ENCODE measurements at regions not wholly inside any gene's neighbourhood (a gene's known extent, or its start where the extent isn't known, plus 50 kb on each side); places are given as distances from the start of the nearest gene placed in this dataset.

GRCh38 chr1:87863317-87863716, 534.6 kb downstream of the LMO4 start (continued):
- TF ChIP-seq BACH2 (CRISPR knock-in tag; IDR thresholded peaks at IDR 0.05; ENCODE audit: borderline replicate concordance) (no peak), RARB (CRISPR knock-in tag; IDR thresholded peaks at IDR 0.05) (no peak), TCF4 (CRISPR knock-in tag; IDR thresholded peaks at IDR 0.05; ENCODE audit: borderline replicate concordance) (no peak), TOX (CRISPR knock-in tag; IDR thresholded peaks at IDR 0.05; ENCODE audit: borderline replicate concordance) (no peak)

DNA sequence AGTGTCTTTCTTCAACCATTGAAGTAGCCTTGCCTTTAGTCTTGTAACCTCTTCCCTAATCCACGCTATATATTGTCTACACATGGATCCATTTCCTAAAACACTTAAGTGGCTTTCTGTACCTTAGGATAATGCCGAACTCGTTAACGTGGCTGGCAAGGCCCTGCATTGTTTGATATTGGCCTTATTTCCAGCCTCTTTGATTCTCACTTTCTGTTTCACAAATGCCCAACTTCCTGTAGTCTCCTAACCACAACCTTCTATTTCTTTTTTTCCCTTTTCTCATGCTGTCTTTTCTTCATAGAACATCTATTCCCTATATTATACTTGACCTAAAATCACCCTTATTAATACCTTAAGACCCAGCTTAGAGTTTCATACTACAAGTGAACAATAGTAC, 536.0 kb downstream of the LMO4 start:
- TF ChIP-seq CSDC2 (CRISPR knock-in tag; IDR thresholded peaks at IDR 0.05) (no peak), ZFP30 (CRISPR knock-in tag; IDR thresholded peaks at IDR 0.05) (no peak), SNAI2 (CRISPR knock-in tag; IDR thresholded peaks at IDR 0.05) (no peak), TOX (CRISPR knock-in tag; IDR thresholded peaks at IDR 0.05; ENCODE audit: borderline replicate concordance) (no peak), RARB (CRISPR knock-in tag; IDR thresholded peaks at IDR 0.05) (no peak), ZNF70 (CRISPR knock-in tag; IDR thresholded peaks at IDR 0.05) (no peak), ZNF565 (CRISPR knock-in tag; conservative IDR thresholded peaks at IDR 0.05; ENCODE audit: low read depth) (no peak), ZFP3 (CRISPR knock-in tag; IDR thresholded peaks at IDR 0.05) (no peak), ESRRG (CRISPR knock-in tag; IDR thresholded peaks at IDR 0.05) (no peak), OSR1 (CRISPR knock-in tag; IDR thresholded peaks at IDR 0.05) (no peak), TSHZ2 (CRISPR knock-in tag; IDR thresholded peaks at IDR 0.05) (no peak), POU6F1 (CRISPR knock-in tag; IDR thresholded peaks at IDR 0.05; ENCODE audit: borderline replicate concordance, low read depth) (no peak), ISL1 (CRISPR knock-in tag; IDR thresholded peaks at IDR 0.05) (no peak), GLIS3 (CRISPR knock-in tag; IDR thresholded peaks at IDR 0.05) (no peak)
- TF ChIP-seq, protein P1, sequence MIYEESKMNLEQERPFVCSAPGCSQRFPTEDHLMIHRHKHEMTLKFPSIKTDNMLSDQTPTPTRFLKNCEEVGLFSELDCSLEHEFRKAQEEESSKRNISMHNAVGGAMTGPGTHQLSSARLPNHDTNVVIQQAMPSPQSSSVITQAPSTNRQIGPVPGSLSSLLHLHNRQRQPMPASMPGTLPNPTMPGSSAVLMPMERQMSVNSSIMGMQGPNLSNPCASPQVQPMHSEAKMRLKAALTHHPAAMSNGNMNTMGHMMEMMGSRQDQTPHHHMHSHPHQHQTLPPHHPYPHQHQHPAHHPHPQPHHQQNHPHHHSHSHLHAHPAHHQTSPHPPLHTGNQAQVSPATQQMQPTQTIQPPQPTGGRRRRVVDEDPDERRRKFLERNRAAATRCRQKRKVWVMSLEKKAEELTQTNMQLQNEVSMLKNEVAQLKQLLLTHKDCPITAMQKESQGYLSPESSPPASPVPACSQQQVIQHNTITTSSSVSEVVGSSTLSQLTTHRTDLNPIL (CRISPR knock-in tag; IDR thresholded peaks at IDR 0.05; ENCODE audit: low read depth): no peak
- TF ChIP-seq, protein P2, sequence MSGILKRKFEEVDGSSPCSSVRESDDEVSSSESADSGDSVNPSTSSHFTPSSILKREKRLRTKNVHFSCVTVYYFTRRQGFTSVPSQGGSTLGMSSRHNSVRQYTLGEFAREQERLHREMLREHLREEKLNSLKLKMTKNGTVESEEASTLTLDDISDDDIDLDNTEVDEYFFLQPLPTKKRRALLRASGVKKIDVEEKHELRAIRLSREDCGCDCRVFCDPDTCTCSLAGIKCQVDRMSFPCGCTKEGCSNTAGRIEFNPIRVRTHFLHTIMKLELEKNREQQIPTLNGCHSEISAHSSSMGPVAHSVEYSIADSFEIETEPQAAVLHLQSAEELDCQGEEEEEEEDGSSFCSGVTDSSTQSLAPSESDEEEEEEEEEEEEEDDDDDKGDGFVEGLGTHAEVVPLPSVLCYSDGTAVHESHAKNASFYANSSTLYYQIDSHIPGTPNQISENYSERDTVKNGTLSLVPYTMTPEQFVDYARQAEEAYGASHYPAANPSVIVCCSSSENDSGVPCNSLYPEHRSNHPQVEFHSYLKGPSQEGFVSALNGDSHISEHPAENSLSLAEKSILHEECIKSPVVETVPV (CRISPR knock-in tag; IDR thresholded peaks at IDR 0.05): no peak
- no peak for ATAC-seq

GRCh38 chr1:87866416-87866815, 537.7 kb downstream of the LMO4 start:
- no peak for ATAC-seq
- TF ChIP-seq ZFP30 (CRISPR knock-in tag; IDR thresholded peaks at IDR 0.05) (no peak), POU6F1 (CRISPR knock-in tag; IDR thresholded peaks at IDR 0.05; ENCODE audit: borderline replicate concordance, low read depth) (no peak), ZNF8 (CRISPR knock-in tag; IDR thresholded peaks at IDR 0.05) (no peak), OSR1 (CRISPR knock-in tag; IDR thresholded peaks at IDR 0.05) (no peak), ZNF70 (CRISPR knock-in tag; IDR thresholded peaks at IDR 0.05) (no peak), ARNTL (CRISPR knock-in tag; IDR thresholded peaks at IDR 0.05; ENCODE audit: borderline replicate concordance, low read depth) (no peak), SNAI2 (CRISPR knock-in tag; IDR thresholded peaks at IDR 0.05) (no peak), TSHZ2 (CRISPR knock-in tag; IDR thresholded peaks at IDR 0.05) (no peak), ISL1 (CRISPR knock-in tag; IDR thresholded peaks at IDR 0.05) (no peak)
- TF ChIP-seq, protein P1 (CRISPR knock-in tag; IDR thresholded peaks at IDR 0.05; ENCODE audit: low read depth): no peak
